OCI-LY7 (cell line): ENCODE measurements at regions not wholly inside any gene's neighbourhood (a gene's known extent, or its start where the extent isn't known, plus 50 kb on each side); places are given as distances from the start of the nearest gene placed in this dataset.

Experiments used
- EZH2phosphoT487 ChIP-seq: fragments of 200-600 bp; sonication (generic); IDR thresholded peaks from 2 replicates; pipeline ENCODE4 v1.6.1; 2018; ENCODE audit warnings: low read depth, borderline replicate concordance, mild to moderate bottlenecking, mixed run types, antibody characterized with exemption, low read length, moderate library complexity, mixed read lengths
- TF ChIP-seq, protein P1 (sequence below): fragments of 200-600 bp; sonication (generic); conservative IDR thresholded peaks from 2 replicates; pipeline ENCODE4 v1.5.1; 2014; ENCODE audit warnings: mild to moderate bottlenecking, antibody characterized with exemption, low read length, moderate library complexity, mixed read lengths

DNA sequence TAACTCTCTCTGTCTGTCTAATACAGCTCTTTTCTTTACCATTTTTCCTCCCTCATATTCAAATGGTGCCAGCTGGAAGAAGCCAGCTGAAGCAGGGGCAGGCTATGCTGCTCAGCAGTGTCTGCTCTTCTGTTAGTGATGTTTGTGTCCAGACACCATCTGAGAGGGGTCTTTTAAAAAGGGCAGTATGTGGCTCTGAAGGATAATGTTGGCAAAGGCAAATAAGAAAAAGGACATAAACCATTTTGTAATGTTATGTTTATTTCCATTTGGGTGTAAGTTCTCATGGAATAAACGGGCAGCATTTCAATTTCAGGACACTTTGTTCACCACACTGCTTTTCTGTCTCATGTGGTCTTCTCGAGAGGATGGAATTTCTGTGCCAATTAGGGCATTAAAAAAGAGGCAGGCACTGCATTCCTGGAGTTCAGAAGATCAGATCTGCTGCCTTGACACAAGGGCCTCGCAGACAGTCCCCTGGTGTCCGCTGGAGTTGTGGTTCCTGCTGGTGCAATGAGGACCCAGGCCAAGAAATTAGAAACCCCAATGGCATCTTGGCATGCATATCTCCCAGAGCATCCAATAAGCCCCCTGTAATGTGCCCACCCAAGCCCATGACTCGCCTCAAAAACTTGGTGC is 109.0 kb upstream of the ELMO1 start:
- TF ChIP-seq, protein P1, sequence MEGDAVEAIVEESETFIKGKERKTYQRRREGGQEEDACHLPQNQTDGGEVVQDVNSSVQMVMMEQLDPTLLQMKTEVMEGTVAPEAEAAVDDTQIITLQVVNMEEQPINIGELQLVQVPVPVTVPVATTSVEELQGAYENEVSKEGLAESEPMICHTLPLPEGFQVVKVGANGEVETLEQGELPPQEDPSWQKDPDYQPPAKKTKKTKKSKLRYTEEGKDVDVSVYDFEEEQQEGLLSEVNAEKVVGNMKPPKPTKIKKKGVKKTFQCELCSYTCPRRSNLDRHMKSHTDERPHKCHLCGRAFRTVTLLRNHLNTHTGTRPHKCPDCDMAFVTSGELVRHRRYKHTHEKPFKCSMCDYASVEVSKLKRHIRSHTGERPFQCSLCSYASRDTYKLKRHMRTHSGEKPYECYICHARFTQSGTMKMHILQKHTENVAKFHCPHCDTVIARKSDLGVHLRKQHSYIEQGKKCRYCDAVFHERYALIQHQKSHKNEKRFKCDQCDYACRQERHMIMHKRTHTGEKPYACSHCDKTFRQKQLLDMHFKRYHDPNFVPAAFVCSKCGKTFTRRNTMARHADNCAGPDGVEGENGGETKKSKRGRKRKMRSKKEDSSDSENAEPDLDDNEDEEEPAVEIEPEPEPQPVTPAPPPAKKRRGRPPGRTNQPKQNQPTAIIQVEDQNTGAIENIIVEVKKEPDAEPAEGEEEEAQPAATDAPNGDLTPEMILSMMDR: no peak
- no peak for TF ChIP-seq EZH2phosphoT487
